ENCODE measurements at regions not wholly inside any gene's neighbourhood (a gene's known extent, or its start where the extent isn't known, plus 50 kb on each side); places are given as distances from the start of the nearest gene placed in this dataset.

DNA sequence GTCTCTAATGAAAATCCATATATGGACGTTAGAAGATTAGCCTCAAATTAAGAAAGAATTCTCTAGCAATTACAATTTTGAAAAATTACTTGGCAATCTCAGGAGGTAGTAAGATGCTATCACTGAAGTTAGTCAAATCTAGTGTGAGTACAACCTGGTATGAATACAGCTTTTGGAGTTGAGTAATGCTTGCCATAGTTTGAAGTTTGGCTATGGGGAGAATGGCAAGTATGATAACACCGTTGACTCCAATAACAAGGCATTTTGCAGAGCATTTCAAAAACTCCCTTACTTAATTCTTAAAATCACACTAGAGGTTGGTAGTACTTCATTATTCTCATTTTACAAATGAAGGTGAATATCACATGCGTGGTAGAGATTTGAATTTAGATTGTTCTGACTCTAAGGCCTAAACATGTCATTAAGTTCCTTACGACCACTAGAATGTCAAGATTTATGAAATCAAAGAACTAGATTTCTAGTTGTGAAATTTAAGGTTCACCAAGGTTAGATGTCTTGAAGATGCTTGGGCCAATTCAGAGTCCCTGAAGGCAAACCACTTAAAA lies 355.4 kb downstream of the ETS1 start:
- Mint-ChIP-seq H3K27me3 (ENCODE audit: low read depth) (no peaks in the 10 kb centered on the region), H3K36me3 (ENCODE audit: low read depth) (no peaks in the 10 kb centered on the region), H3K9me3 (ENCODE audit: low read depth) (peaks cover 5% of the 10 kb centered on the region), H3K4me1 (ENCODE audit: low read depth) (peaks cover 36% of the 10 kb centered on the region), H3K4me3 (ENCODE audit: unreplicated experiment) (no peak overlapping the region), H3K27ac (ENCODE audit: unreplicated experiment) (no peak overlapping the region)
- TF ChIP-seq, protein P1, sequence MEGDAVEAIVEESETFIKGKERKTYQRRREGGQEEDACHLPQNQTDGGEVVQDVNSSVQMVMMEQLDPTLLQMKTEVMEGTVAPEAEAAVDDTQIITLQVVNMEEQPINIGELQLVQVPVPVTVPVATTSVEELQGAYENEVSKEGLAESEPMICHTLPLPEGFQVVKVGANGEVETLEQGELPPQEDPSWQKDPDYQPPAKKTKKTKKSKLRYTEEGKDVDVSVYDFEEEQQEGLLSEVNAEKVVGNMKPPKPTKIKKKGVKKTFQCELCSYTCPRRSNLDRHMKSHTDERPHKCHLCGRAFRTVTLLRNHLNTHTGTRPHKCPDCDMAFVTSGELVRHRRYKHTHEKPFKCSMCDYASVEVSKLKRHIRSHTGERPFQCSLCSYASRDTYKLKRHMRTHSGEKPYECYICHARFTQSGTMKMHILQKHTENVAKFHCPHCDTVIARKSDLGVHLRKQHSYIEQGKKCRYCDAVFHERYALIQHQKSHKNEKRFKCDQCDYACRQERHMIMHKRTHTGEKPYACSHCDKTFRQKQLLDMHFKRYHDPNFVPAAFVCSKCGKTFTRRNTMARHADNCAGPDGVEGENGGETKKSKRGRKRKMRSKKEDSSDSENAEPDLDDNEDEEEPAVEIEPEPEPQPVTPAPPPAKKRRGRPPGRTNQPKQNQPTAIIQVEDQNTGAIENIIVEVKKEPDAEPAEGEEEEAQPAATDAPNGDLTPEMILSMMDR (IDR thresholded peaks at IDR 0.05), result no peak
- DNase-seq (ENCODE audit: low spot score), result no peak

GRCh38 chr11:128227466-128227865 lies 359.9 kb downstream of the ETS1 start:
- Mint-ChIP-seq H3K4me3 (ENCODE audit: unreplicated experiment) (no peak overlapping the region), H3K27me3 (ENCODE audit: low read depth) (no peaks in the 10 kb centered on the region), H3K9me3 (ENCODE audit: low read depth) (peaks cover 5% of the 10 kb centered on the region), H3K27ac (ENCODE audit: unreplicated experiment) (no peak overlapping the region), H3K36me3 (ENCODE audit: low read depth) (no peaks in the 10 kb centered on the region), H3K4me1 (ENCODE audit: low read depth) (peaks cover 34% of the 10 kb centered on the region)
- no peak for DNase-seq (ENCODE audit: low spot score)
- TF ChIP-seq, protein P1 (IDR thresholded peaks at IDR 0.05), result no peak

DNA sequence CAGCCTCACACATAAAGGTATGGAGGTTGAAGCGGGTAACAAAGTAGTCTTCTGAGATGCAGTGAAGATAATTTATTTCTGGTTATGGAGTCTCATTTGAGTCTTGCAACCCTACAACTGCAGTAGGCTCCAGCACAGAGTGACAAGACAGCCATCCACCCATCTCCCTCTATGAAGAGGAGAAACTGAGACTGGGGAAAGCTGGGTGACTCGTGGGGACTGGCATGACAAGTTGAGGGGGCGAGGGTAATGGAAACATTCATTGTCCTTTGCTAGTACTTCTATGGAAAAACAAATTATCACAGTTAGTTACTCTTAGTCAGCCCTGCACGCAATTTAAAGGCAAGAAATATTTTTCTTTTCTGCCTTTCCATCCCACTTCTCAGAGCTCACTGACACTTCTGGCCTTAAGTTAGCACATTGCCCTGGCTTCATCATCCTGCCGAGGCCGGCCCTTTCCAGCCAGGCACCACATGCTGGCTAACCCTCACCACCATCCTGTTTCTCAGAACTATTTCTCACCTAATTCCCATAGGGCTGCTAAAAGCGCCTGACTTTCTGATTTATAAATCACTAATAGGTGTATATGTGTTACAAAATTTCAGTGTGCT lies 361.1 kb downstream of the ETS1 start:
- DNase-seq (ENCODE audit: low spot score), result no peak
- Mint-ChIP-seq H3K27ac (ENCODE audit: unreplicated experiment) (peak overlapping the region; percentile 75), H3K4me3 (ENCODE audit: unreplicated experiment) (no peak overlapping the region), H3K4me1 (ENCODE audit: low read depth) (peaks cover 45% of the 10 kb centered on the region), H3K36me3 (ENCODE audit: low read depth) (no peaks in the 10 kb centered on the region), H3K27me3 (ENCODE audit: low read depth) (no peaks in the 10 kb centered on the region), H3K9me3 (ENCODE audit: low read depth) (peaks cover 2% of the 10 kb centered on the region)
- TF ChIP-seq, protein P1 (IDR thresholded peaks at IDR 0.05), result no peak

GRCh38 chr11:128222245-128222884 lies 365.0 kb downstream of the ETS1 start:
- H3K27me3 Mint-ChIP-seq (ENCODE audit: low read depth), result no peaks in the 10 kb centered on the region
- TF ChIP-seq, protein P1 (IDR thresholded peaks at IDR 0.05), result no peak
- no peak overlapping the region for H3K27ac Mint-ChIP-seq (ENCODE audit: unreplicated experiment)
- DNase-seq (ENCODE audit: low spot score), result no peak
- H3K4me3 Mint-ChIP-seq (ENCODE audit: unreplicated experiment), result no peak overlapping the region
- no peaks in the 10 kb centered on the region for H3K9me3 Mint-ChIP-seq (ENCODE audit: low read depth)
- peaks cover 45% of the 10 kb centered on the region for H3K4me1 Mint-ChIP-seq (ENCODE audit: low read depth)
- H3K36me3 Mint-ChIP-seq (ENCODE audit: low read depth), result no peaks in the 10 kb centered on the region

GRCh38 chr11:128219731-128220120 lies 367.6 kb downstream of the ETS1 start:
- H3K27ac Mint-ChIP-seq (ENCODE audit: unreplicated experiment), result peak overlapping the region; percentile 42
- no peak overlapping the region for H3K4me3 Mint-ChIP-seq (ENCODE audit: unreplicated experiment)
- DNase-seq (ENCODE audit: low spot score), result no peak
- no peaks in the 10 kb centered on the region for H3K27me3 Mint-ChIP-seq (ENCODE audit: low read depth)
- no peaks in the 10 kb centered on the region for H3K36me3 Mint-ChIP-seq (ENCODE audit: low read depth)
- TF ChIP-seq, protein P1 (IDR thresholded peaks at IDR 0.05), result no peak
- no peaks in the 10 kb centered on the region for H3K9me3 Mint-ChIP-seq (ENCODE audit: low read depth)
- H3K4me1 Mint-ChIP-seq (ENCODE audit: low read depth), result peaks cover 36% of the 10 kb centered on the region
